K562 (cell line): ENCODE measurements at regions not wholly inside any gene's neighbourhood (a gene's known extent, or its start where the extent isn't known, plus 50 kb on each side); places are given as distances from the start of the nearest gene placed in this dataset.

Experiments
- ATAC-seq: fragments of 200-7000 bp; cut with Tn5 transposase; 3 replicates; pipeline ENCODE4 v1.9.1; 2020; ENCODE audit warnings: moderate library complexity
- BruUV-seq: library from RNA; stranded (reverse); fragments of 400-500 nt; replicated peaks from 2 replicates; lab custom pipeline; 2021; lab: Mats Ljungman, UMichigan
- CTCF ChIA-PET: fragments of 300-600 bp; formaldehyde crosslinking; extraction: SDS; loops from one replicate; lab custom pipeline; 2021; ENCODE audit warnings: low intra/inter-chr PET ratio; lab: Yijun Ruan, JAX
- POLR2A ChIA-PET: fragments of 300-600, 350-650 bp; sonication (Branson Sonifier 250); formaldehyde crosslinking; extraction: SDS; loops from one replicate; lab custom pipeline; 2021; ENCODE audit warnings: antibody characterized with exemption, inconsistent platforms; lab: Yijun Ruan, JAX
- DNase-seq, 4 experiments: peaks; one replicate each; pipeline versions ENCODE4 v3.0.0 to v3.0.0-alpha.2; 2011 to 2018; ENCODE audit warnings: low spot score in 3 of 4, mixed read lengths in 3 of 4; ENCODE audit errors: extremely low read depth in 1 of 4
- FAIRE-seq: peaks from 2 replicates; lab custom pipeline; 2011; peaks lifted over from hg19 to GRCh38; lab: Jason Lieb, UNC
- H2AFZ ChIP-seq: 2 replicates; pipeline ENCODE4 v1.6.0; 2011; ENCODE audit warnings: low read depth, low read length, control low read depth, inconsistent platforms
- H3K27ac ChIP-seq: fragments of 200-600 bp; 3 replicates; pipeline ENCODE4 v1.8.0; 2011; ENCODE audit warnings: low read depth, mild to moderate bottlenecking, control low read depth, inconsistent platforms, low read length, moderate library complexity, mixed read lengths; ENCODE audit errors: extremely low read depth
- H3K27me3 ChIP-seq, 2 experiments: fragments of 300-600 bp in 1 of 2; 2 replicates in 1 of 2; 3 replicates in 1 of 2; pipeline versions ENCODE4 v1.6.0 to v1.8.0; 2011; ENCODE audit warnings: inconsistent platforms in 2 of 2, low read length in 2 of 2, mild to moderate bottlenecking in 1 of 2, mixed read lengths in 1 of 2, moderate library complexity in 1 of 2; ENCODE audit not compliant: control insufficient read depth in 2 of 2, insufficient read depth in 2 of 2
- H3K36me3 ChIP-seq: fragments of 300-600 bp; 3 replicates; pipeline ENCODE4 v1.8.0; 2011; ENCODE audit warnings: mild to moderate bottlenecking, low read length, inconsistent platforms; ENCODE audit not compliant: control insufficient read depth, insufficient read depth
- H3K4me1 ChIP-seq, 2 experiments: fragments of 200-600 bp in 1 of 2; replicated peaks in 1 of 2; 2 replicates in 1 of 2; 3 replicates in 1 of 2; pipeline versions ENCODE4 v1.5.1 to v1.8.0; 2011; ENCODE audit warnings: inconsistent platforms in 2 of 2, low read length in 2 of 2, mild to moderate bottlenecking in 1 of 2, mixed read lengths in 1 of 2, moderate library complexity in 1 of 2; ENCODE audit not compliant: control insufficient read depth in 2 of 2, insufficient read depth in 2 of 2
- H3K4me2 ChIP-seq: 2 replicates; pipeline ENCODE4 v1.6.1; 2011; ENCODE audit warnings: low read length, control low read depth, inconsistent platforms, mixed read lengths; ENCODE audit not compliant: insufficient read depth
- H3K4me3 ChIP-seq: fragments of 200-600 bp; sonication (generic), shearing (Covaris generic); 2 replicates; pipeline ENCODE4 v1.5.1; 2016; ENCODE audit warnings: control low read depth, inconsistent platforms
- H3K79me2 ChIP-seq: fragments of 200-600 bp; 3 replicates; pipeline ENCODE4 v1.8.0; 2011; ENCODE audit warnings: low read length, inconsistent platforms; ENCODE audit not compliant: control insufficient read depth, insufficient read depth
- H3K9ac ChIP-seq, 2 experiments: 2 replicates each; pipeline versions ENCODE4 v1.6.0 to v1.6.1; 2011; ENCODE audit warnings: low read depth in 2 of 2, low read length in 2 of 2, control low read depth in 1 of 2, inconsistent platforms in 1 of 2, mild to moderate bottlenecking in 1 of 2, mixed read lengths in 1 of 2; ENCODE audit not compliant: insufficient read depth in 1 of 2
- H3K9me1 ChIP-seq: one replicate; pipeline ENCODE4 v1.6.0; 2011; ENCODE audit warnings: inconsistent platforms, mild to moderate bottlenecking, low read length, moderate library complexity; ENCODE audit not compliant: control insufficient read depth, insufficient read depth
- H3K9me3 ChIP-seq: replicated peaks from 2 replicates; pipeline ENCODE4 v1.5.1; 2011; ENCODE audit warnings: low read depth, low read length, inconsistent platforms; ENCODE audit not compliant: control insufficient read depth, insufficient read depth
- H4K20me1 ChIP-seq: replicated peaks from 2 replicates; pipeline ENCODE4 v1.6.1; 2011; ENCODE audit warnings: low read length, inconsistent platforms, mixed read lengths; ENCODE audit not compliant: control insufficient read depth, insufficient read depth
- FOXK1 ChIP-seq: sonication (generic); formaldehyde crosslinking; IDR thresholded peaks from 2 replicates; pipeline ENCODE4 v1.8.0; 2022; ENCODE audit warnings: missing genetic modification reagents, mild to moderate bottlenecking, borderline replicate concordance
- PHF20 ChIP-seq: fragments of 450-650 bp; IDR thresholded peaks from 2 replicates; pipeline ENCODE4 v1.6.1; 2018; ENCODE audit not compliant: partially characterized antibody
- PHTF2 ChIP-seq: fragments of 250-450 bp; sonication (Bioruptor Pico); IDR thresholded peaks from 2 replicates; pipeline ENCODE4 v1.5.0; 2021; ENCODE audit warnings: mild to moderate bottlenecking
- SNRNP70 ChIP-seq: fragments of 200-400 bp; formaldehyde crosslinking; optimal IDR thresholded peaks from 2 replicates; pipeline ENCODE3; 2017; ENCODE audit warnings: low read depth, low read length
- SP2 ChIP-seq: IDR thresholded peaks from 2 replicates; pipeline ENCODE4 v1.6.1; 2011; ENCODE audit warnings: mild to moderate bottlenecking, low read depth, low read length, moderate library complexity; ENCODE audit not compliant: poor library complexity, severe bottlenecking; ENCODE audit errors: extremely low read depth
- ZNF174 ChIP-seq: fragments of 250-450 bp; sonication (Bioruptor Pico); IDR thresholded peaks from 2 replicates; pipeline ENCODE4 v1.4.0; 2020; ENCODE audit warnings: mild to moderate bottlenecking
- ZNF224 ChIP-seq: sonication (generic); formaldehyde crosslinking; IDR thresholded peaks from 2 replicates; pipeline ENCODE4 v1.8.0; 2022; ENCODE audit warnings: mild to moderate bottlenecking, missing genetic modification reagents
- WGBS: fragments of 100-300 bp; shearing (Covaris generic); methylation state at CpG from one replicate; pipeline ENCODE4 v1.1.6; 2016; ENCODE audit warnings: low coverage, mixed read lengths; ENCODE audit not compliant: insufficient coverage; ENCODE audit errors: missing lambda C conversion rate; 5-methylcytosine and 5-hydroxymethylcytosine counted together
- in situ Hi-C: fragments of 300-500 bp; cut with MboI; formaldehyde crosslinking; loops from 4 replicates; pipeline ENCODE4 v1.15.0; 2018; ENCODE audit warnings: inconsistent platforms, mixed read lengths
- intact Hi-C: fragments of 100-400 bp; cut with micrococcal nuclease; formaldehyde crosslinking; loops from 2 replicates; pipeline ENCODE4 v1.14.2; 2022
- TF ChIP-seq, protein P1 (sequence below): fragments of 450-650 bp; IDR thresholded peaks from 2 replicates; pipeline ENCODE4 v1.6.1; 2017; ENCODE audit warnings: antibody characterized with exemption
- TF ChIP-seq, protein P2 (sequence below): fragments of 450-650 bp; IDR thresholded peaks from 2 replicates; pipeline ENCODE4 v1.6.1; 2016; ENCODE audit warnings: low read depth, mild to moderate bottlenecking, moderate library complexity
- TF ChIP-seq, protein P3 (sequence below), 2 experiments: fragments of 450-650 bp; formaldehyde crosslinking in 1 of 2; IDR thresholded peaks; 2 replicates each; pipeline versions ENCODE4 v1.4.0 to v1.6.1; 2014 to 2020; ENCODE audit warnings: mild to moderate bottlenecking in 2 of 2, borderline replicate concordance in 1 of 2, low read depth in 1 of 2

DNA sequence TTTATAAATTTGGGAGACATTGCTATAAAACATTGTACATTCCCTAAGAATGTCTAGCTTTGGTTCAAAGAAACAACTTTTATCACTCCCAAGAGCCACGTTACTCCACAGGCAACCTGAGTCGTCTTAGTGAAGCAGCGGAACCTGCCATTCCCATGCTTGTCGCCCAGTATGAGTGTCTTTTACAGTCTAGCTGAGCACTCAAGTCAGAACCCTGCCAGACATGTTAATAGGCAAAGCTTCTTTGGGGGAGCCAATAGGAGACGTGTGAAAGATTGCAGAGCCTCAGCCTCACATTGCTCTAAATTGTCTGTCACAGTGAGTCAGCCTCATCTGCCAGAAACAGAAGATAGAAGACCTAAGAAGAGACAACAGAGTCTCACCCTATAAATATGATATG, 541.6 kb upstream of the FLRT2 start:
- no peak overlapping the region for H2AFZ ChIP-seq
- BruUV-seq = no TSS peak
- no peak overlapping the region for H3K4me3 ChIP-seq
- no peaks in the 10 kb centered on the region for H3K36me3 ChIP-seq
- no peaks in the 10 kb centered on the region for H3K27me3 ChIP-seq
- no peak for FAIRE-seq
- intact Hi-C loops = no loop called here
- no peaks in the 10 kb centered on the region for H3K79me2 ChIP-seq
- WGBS = 0% methylated on average over 5 of the region's 5 CpGs
- TF ChIP-seq SNRNP70 (no peak), SP2 (no peak), ZNF174 (no peak), FOXK1 (CRISPR knock-in tag) (no peak), ZNF224 (CRISPR knock-in tag) (no peak), PHTF2 (CRISPR knock-in tag) (no peak), PHF20 (no peak)
- TF ChIP-seq, protein P1, sequence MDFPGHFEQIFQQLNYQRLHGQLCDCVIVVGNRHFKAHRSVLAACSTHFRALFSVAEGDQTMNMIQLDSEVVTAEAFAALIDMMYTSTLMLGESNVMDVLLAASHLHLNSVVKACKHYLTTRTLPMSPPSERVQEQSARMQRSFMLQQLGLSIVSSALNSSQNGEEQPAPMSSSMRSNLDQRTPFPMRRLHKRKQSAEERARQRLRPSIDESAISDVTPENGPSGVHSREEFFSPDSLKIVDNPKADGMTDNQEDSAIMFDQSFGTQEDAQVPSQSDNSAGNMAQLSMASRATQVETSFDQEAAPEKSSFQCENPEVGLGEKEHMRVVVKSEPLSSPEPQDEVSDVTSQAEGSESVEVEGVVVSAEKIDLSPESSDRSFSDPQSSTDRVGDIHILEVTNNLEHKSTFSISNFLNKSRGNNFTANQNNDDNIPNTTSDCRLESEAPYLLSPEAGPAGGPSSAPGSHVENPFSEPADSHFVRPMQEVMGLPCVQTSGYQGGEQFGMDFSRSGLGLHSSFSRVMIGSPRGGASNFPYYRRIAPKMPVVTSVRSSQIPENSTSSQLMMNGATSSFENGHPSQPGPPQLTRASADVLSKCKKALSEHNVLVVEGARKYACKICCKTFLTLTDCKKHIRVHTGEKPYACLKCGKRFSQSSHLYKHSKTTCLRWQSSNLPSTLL = no peak
- TF ChIP-seq, protein P2, sequence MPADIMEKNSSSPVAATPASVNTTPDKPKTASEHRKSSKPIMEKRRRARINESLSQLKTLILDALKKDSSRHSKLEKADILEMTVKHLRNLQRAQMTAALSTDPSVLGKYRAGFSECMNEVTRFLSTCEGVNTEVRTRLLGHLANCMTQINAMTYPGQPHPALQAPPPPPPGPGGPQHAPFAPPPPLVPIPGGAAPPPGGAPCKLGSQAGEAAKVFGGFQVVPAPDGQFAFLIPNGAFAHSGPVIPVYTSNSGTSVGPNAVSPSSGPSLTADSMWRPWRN = no peak
- TF ChIP-seq, protein P3, sequence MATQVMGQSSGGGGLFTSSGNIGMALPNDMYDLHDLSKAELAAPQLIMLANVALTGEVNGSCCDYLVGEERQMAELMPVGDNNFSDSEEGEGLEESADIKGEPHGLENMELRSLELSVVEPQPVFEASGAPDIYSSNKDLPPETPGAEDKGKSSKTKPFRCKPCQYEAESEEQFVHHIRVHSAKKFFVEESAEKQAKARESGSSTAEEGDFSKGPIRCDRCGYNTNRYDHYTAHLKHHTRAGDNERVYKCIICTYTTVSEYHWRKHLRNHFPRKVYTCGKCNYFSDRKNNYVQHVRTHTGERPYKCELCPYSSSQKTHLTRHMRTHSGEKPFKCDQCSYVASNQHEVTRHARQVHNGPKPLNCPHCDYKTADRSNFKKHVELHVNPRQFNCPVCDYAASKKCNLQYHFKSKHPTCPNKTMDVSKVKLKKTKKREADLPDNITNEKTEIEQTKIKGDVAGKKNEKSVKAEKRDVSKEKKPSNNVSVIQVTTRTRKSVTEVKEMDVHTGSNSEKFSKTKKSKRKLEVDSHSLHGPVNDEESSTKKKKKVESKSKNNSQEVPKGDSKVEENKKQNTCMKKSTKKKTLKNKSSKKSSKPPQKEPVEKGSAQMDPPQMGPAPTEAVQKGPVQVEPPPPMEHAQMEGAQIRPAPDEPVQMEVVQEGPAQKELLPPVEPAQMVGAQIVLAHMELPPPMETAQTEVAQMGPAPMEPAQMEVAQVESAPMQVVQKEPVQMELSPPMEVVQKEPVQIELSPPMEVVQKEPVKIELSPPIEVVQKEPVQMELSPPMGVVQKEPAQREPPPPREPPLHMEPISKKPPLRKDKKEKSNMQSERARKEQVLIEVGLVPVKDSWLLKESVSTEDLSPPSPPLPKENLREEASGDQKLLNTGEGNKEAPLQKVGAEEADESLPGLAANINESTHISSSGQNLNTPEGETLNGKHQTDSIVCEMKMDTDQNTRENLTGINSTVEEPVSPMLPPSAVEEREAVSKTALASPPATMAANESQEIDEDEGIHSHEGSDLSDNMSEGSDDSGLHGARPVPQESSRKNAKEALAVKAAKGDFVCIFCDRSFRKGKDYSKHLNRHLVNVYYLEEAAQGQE (IDR thresholded peaks at IDR 0.05; ENCODE audit: borderline replicate concordance) = no peak
- TF ChIP-seq, protein P3 (CRISPR knock-in tag; IDR thresholded peaks at IDR 0.05; ENCODE audit: low read depth) = no peak
- TF ChIP-seq, all 486 proteins: peak for 0
- Histone ChIP-seq H3K27ac (no peak overlapping the region), H3K9me1 (no peaks in the 10 kb centered on the region), H4K20me1 (no peaks in the 10 kb centered on the region), H3K9me3 (no peaks in the 10 kb centered on the region), H3K4me1 (no peaks in the 10 kb centered on the region), H3K4me2 (no peak overlapping the region), H3K9ac (no peak overlapping the region)
- in situ Hi-C loops = no loop called here
- ChIA-PET POLR2A (no interaction called here), CTCF (no interaction called here)
- ATAC-seq (no peak), DNase-seq (no peak)
